HG02973 (cell line): ENCODE measurements at regions not wholly inside any gene's neighbourhood (a gene's known extent, or its start where the extent isn't known, plus 50 kb on each side); places are given as distances from the start of the nearest gene placed in this dataset.
"Not testable (repeated sequence)": the region's sequence is repeated elsewhere in the genome, so short reads cannot be mapped to it uniquely, and the experiment has no call there.

Source experiments
- ATAC-seq: cut with Tn5 transposase; IDR thresholded peaks from one replicate; pipeline ENCODE4 v1.9.1; 2021; ENCODE audit warnings: moderate library complexity; ENCODE audit not compliant: unreplicated experiment

- ATAC-seq: no peak
Observed at GRCh38 chr20:47980336-47981177, 195.3 kb upstream of the SULF2 start.

- not testable (repeated sequence) for ATAC-seq
Observed at GRCh38 chr20:47979361-47980095, 194.2 kb upstream of the SULF2 start.

GRCh38 chr20:47978428-47979120 lies 193.3 kb upstream of the SULF2 start:
- ATAC-seq: not testable (repeated sequence)

GRCh38 chr20:47977789-47978252 lies 192.5 kb upstream of the SULF2 start:
- ATAC-seq: not testable (repeated sequence)

GRCh38 chr20:47977017-47977788 lies 191.9 kb upstream of the SULF2 start:
- ATAC-seq: not testable (repeated sequence)

GRCh38 chr20:47974234-47974878 lies 189.1 kb upstream of the SULF2 start:
- ATAC-seq: no peak

GRCh38 chr20:47973519-47974233 lies 188.4 kb upstream of the SULF2 start:
- ATAC-seq: no peak

GRCh38 chr20:47972916-47973309 lies 187.6 kb upstream of the SULF2 start:
- ATAC-seq: no peak

- ATAC-seq: not testable (repeated sequence)
Observed at GRCh38 chr20:47972297-47972915, 187.1 kb upstream of the SULF2 start.

GRCh38 chr20:47971058-47971791 lies 185.9 kb upstream of the SULF2 start:
- ATAC-seq: no peak

GRCh38 chr20:47970282-47970903 lies 185.1 kb upstream of the SULF2 start:
- ATAC-seq: no peak

- ATAC-seq: no peak
Observed at GRCh38 chr20:47969426-47969825, 184.1 kb upstream of the SULF2 start.

GRCh38 chr20:47968541-47969310 lies 183.4 kb upstream of the SULF2 start:
- ATAC-seq: no peak

- ATAC-seq: no peak
Observed at GRCh38 chr20:47964149-47964548, 178.9 kb upstream of the SULF2 start.

GRCh38 chr20:47963022-47963421 lies 177.7 kb upstream of the SULF2 start:
- no peak for ATAC-seq

GRCh38 chr20:47962286-47962963 lies 177.1 kb upstream of the SULF2 start:
- ATAC-seq: no peak
